ENCODE measurements at regions not wholly inside any gene's neighbourhood (a gene's known extent, or its start where the extent isn't known, plus 50 kb on each side); places are given as distances from the start of the nearest gene placed in this dataset.
"Not testable (repeated sequence)": the region's sequence is repeated elsewhere in the genome, so short reads cannot be mapped to it uniquely, and the experiment has no call there.

- not testable (repeated sequence) for DNase-seq, H3K36me3 Mint-ChIP-seq, H3K4me1 Mint-ChIP-seq, H3K27ac Mint-ChIP-seq, H3K27me3 Mint-ChIP-seq, H3K4me3 Mint-ChIP-seq, H3K9me3 Mint-ChIP-seq
These were observed 416.2 kb upstream of the EPHA7 start for GRCh38 chr6:93835451-93836145.

GRCh38 chr6:93835026-93835425 is 415.7 kb upstream of the EPHA7 start:
- not testable (repeated sequence) for H3K4me1 Mint-ChIP-seq, DNase-seq, H3K9me3 Mint-ChIP-seq, H3K27me3 Mint-ChIP-seq, H3K27ac Mint-ChIP-seq, H3K36me3 Mint-ChIP-seq, H3K4me3 Mint-ChIP-seq

DNA sequence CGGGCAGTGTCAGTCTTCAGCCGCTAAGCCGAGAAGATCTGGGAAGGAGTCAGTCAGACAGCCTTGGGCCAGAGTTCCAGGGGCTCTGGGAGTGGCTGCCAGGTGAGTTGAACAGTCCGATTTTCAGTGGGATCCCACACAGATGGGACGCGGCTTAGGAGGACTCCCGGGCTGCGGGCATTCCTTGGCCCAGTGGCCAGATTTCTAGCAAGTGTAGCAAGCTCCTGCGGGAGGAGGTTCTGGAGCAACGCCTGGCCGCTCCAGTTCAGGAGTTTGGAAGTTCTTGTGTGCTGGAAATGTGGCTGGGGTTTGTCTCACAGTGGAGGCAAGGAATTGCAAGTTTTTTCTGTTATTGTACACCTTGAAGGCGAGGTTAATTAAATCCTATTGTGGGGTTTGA is 414.0 kb upstream of the EPHA7 start:
- not testable (repeated sequence) for H3K36me3 Mint-ChIP-seq, H3K27ac Mint-ChIP-seq, DNase-seq, H3K4me3 Mint-ChIP-seq, H3K27me3 Mint-ChIP-seq, H3K4me1 Mint-ChIP-seq, H3K9me3 Mint-ChIP-seq

- H3K4me1 Mint-ChIP-seq, H3K36me3 Mint-ChIP-seq, H3K4me3 Mint-ChIP-seq, H3K27me3 Mint-ChIP-seq, H3K9me3 Mint-ChIP-seq, DNase-seq, H3K27ac Mint-ChIP-seq: not testable (repeated sequence)
These were observed 410.4 kb upstream of the EPHA7 start for GRCh38 chr6:93829757-93830156.

- Mint-ChIP-seq H3K27ac (no peak overlapping the region), H3K9me3 (peaks cover 1% of the 10 kb centered on the region), H3K4me1 (no peaks in the 10 kb centered on the region), H3K4me3 (no peak overlapping the region), H3K36me3 (no peaks in the 10 kb centered on the region), H3K27me3 (no peaks in the 10 kb centered on the region)
- no peak for DNase-seq
These were observed 409.6 kb upstream of the EPHA7 start for GRCh38 chr6:93829009-93829408.

- no peaks in the 10 kb centered on the region for H3K36me3 Mint-ChIP-seq
- no peaks in the 10 kb centered on the region for H3K4me1 Mint-ChIP-seq
- peaks cover 1% of the 10 kb centered on the region for H3K9me3 Mint-ChIP-seq
- H3K27ac Mint-ChIP-seq = no peak overlapping the region
- DNase-seq = no peak
- no peak overlapping the region for H3K4me3 Mint-ChIP-seq
- no peaks in the 10 kb centered on the region for H3K27me3 Mint-ChIP-seq
These were observed 409.2 kb upstream of the EPHA7 start for GRCh38 chr6:93828553-93828952.

GRCh38 chr6:93827728-93828127 is 408.4 kb upstream of the EPHA7 start:
- H3K36me3 Mint-ChIP-seq = no peaks in the 10 kb centered on the region

GRCh38 chr6:93825950-93826349 is 406.6 kb upstream of the EPHA7 start:
- no peak overlapping the region for H3K27ac Mint-ChIP-seq
- no peaks in the 10 kb centered on the region for H3K36me3 Mint-ChIP-seq
- DNase-seq = no peak
- H3K4me1 Mint-ChIP-seq = no peaks in the 10 kb centered on the region
- peaks cover 1% of the 10 kb centered on the region for H3K9me3 Mint-ChIP-seq
- no peak overlapping the region for H3K4me3 Mint-ChIP-seq
- H3K27me3 Mint-ChIP-seq = no peaks in the 10 kb centered on the region

More at GRCh38 chr6:93827728-93828127, 408.4 kb upstream of the EPHA7 start:
- DNase-seq = no peak
- Mint-ChIP-seq H3K27ac (no peak overlapping the region), H3K27me3 (no peaks in the 10 kb centered on the region), H3K4me3 (no peak overlapping the region), H3K9me3 (peaks cover 1% of the 10 kb centered on the region), H3K4me1 (no peaks in the 10 kb centered on the region)

- H3K4me1 Mint-ChIP-seq = no peaks in the 10 kb centered on the region
- peaks cover 1% of the 10 kb centered on the region for H3K9me3 Mint-ChIP-seq
- H3K27me3 Mint-ChIP-seq = no peaks in the 10 kb centered on the region
- no peaks in the 10 kb centered on the region for H3K36me3 Mint-ChIP-seq
- H3K27ac Mint-ChIP-seq = no peak overlapping the region
- no peak for DNase-seq
- no peak overlapping the region for H3K4me3 Mint-ChIP-seq
These were observed 404.1 kb upstream of the EPHA7 start for GRCh38 chr6:93823489-93823888.

DNA sequence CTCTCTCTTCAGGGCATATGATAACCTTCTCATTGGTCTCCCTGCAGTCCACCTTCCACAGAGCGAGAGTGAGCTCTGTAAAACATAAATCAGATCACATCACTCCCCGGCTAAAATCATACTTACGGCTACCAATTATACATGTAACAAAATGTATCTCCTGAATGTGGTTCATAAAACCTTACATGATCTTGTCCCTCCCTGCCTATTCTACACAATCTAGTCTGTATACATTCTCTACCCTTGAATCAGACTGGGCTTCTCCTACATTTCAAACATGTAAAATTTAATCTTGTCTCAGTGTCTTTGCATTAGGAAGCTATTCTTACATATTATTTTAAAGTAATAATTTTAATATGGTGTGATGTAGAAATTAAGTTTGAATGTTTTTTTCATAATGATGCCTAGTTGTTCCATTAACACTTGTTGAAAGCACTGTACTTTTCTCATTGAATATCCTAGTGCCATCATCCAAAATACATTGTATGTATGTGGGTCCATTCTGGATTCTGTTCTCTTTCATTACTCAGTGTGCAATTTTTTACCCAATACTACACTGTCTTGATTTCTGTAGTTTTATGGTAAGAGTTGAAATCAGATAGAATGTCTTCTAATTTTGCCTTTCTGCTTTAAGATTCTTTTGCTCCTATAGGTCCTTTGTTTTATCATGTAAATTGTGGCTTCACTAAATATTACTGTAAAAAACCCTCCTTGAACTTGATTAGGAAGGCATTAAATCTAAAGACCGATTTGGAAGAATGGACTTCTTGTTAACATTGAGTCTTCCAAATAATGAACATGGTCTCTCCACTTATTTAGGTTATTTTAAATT is 403.3 kb upstream of the EPHA7 start:
- Mint-ChIP-seq H3K9me3 (no peaks in the 10 kb centered on the region), H3K4me1 (no peaks in the 10 kb centered on the region), H3K4me3 (no peak overlapping the region), H3K36me3 (no peaks in the 10 kb centered on the region), H3K27me3 (no peaks in the 10 kb centered on the region), H3K27ac (no peak overlapping the region)
- no peak for DNase-seq

GRCh38 chr6:93821953-93822352 is 402.6 kb upstream of the EPHA7 start:
- H3K4me1 Mint-ChIP-seq = no peaks in the 10 kb centered on the region
- no peaks in the 10 kb centered on the region for H3K27me3 Mint-ChIP-seq
- DNase-seq = no peak
- no peaks in the 10 kb centered on the region for H3K9me3 Mint-ChIP-seq
- H3K4me3 Mint-ChIP-seq = no peak overlapping the region
- no peak overlapping the region for H3K27ac Mint-ChIP-seq
- H3K36me3 Mint-ChIP-seq = no peaks in the 10 kb centered on the region

GRCh38 chr6:93820465-93821082 is 401.2 kb upstream of the EPHA7 start:
- no peaks in the 10 kb centered on the region for H3K27me3 Mint-ChIP-seq
- H3K27ac Mint-ChIP-seq = no peak overlapping the region
- H3K4me1 Mint-ChIP-seq = no peaks in the 10 kb centered on the region
- no peak for DNase-seq
- H3K9me3 Mint-ChIP-seq = no peaks in the 10 kb centered on the region
- H3K4me3 Mint-ChIP-seq = no peak overlapping the region
- no peaks in the 10 kb centered on the region for H3K36me3 Mint-ChIP-seq

DNA sequence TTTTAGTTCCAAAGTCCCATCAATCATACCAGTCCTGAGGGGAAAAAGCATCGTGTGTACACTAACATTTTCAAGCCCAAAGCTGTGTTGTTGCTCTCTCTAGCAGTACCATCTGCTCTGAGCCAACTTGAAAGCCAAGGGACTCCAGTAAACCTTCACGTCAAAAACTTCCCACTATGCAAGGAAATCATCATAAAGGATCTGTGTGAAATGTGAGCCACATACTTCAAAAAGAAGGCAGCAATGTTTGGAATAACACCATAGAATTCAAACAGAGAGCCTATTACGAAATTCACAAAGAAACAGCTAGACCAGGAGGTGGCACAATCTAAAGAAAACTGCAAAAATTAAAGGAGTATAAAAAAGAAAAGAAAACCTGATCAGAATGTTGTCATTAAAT is 399.8 kb upstream of the EPHA7 start:
- H3K9me3 Mint-ChIP-seq = no peaks in the 10 kb centered on the region
- H3K4me1 Mint-ChIP-seq = no peaks in the 10 kb centered on the region
- no peak for DNase-seq
- H3K27me3 Mint-ChIP-seq = no peaks in the 10 kb centered on the region
- no peak overlapping the region for H3K4me3 Mint-ChIP-seq
- H3K36me3 Mint-ChIP-seq = no peaks in the 10 kb centered on the region
- no peak overlapping the region for H3K27ac Mint-ChIP-seq

DNA sequence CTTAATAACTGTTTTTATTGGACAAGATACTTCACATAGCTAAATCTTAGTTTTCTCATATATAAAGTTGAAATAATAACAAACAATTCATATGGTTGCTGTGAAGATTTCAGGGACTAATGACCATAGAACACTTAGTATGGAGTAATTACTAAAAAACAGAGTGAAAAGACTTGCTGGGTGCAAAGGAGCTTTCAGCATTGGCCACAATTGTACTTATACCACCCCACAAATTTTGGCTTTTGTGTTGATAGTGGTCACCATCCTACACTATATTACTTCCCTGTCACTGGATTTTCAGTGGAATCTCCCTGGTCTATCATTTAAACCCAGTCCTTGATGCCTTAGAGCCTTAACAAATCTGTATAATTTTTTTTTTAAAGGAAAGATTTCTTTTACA is 398.6 kb upstream of the EPHA7 start:
- H3K36me3 Mint-ChIP-seq = no peaks in the 10 kb centered on the region
- peaks cover 2% of the 10 kb centered on the region for H3K9me3 Mint-ChIP-seq
- DNase-seq = no peak
- H3K4me3 Mint-ChIP-seq = no peak overlapping the region
- H3K27me3 Mint-ChIP-seq = no peaks in the 10 kb centered on the region
- no peaks in the 10 kb centered on the region for H3K4me1 Mint-ChIP-seq
- H3K27ac Mint-ChIP-seq = no peak overlapping the region

DNA sequence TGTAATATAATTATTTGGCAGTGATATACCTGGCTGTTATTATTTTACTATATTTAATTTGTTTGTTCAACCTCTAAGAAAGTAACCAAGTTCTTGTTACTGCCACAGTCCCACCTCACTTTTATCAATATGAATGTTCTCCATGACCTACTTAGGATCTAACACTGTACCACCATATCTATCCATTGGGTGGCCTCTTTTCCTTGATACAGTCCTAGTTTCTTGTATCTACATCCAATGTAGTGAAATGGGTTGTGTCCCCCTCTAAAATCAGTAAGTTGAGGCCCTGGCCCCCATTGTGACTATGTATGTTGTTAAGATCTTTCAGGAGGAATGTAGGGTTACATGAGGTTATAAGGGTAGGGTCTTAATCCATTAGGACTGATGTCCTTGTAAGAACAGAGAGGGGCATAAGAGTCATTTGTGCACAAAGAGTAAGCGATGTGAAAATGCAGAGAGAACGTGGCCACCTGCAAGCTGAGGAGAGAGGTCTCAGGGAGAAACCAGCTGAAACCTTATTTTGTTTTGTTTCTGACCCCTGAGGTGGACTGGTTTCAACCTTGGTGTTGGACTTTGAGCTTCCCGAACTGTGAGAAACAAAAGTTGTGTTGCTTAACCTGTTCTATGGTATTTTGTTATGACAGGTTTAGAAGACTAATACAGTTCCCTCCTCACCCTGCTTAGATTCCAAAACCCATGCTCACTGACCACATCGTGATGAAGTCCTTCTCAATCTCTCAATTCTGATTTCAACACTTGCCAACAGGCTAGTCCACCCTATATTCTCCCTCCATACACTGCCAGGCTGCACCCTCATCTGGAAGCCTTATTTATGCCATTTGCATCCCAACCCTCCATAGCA is 387.3 kb upstream of the EPHA7 start:
- Mint-ChIP-seq H3K27ac (no peak overlapping the region), H3K36me3 (no peaks in the 10 kb centered on the region), H3K27me3 (no peaks in the 10 kb centered on the region), H3K9me3 (peaks cover 12% of the 10 kb centered on the region), H3K4me1 (no peaks in the 10 kb centered on the region), H3K4me3 (no peak overlapping the region)
- no peak for DNase-seq

Data from activated naive CD8-positive, alpha-beta T cell treated with anti-CD3 and anti-CD28 coated beads for 36 hours (primary cell).